A673 (cell line): ENCODE measurements at regions not wholly inside any gene's neighbourhood (a gene's known extent, or its start where the extent isn't known, plus 50 kb on each side); places are given as distances from the start of the nearest gene placed in this dataset.

Source experiments
- CTCF ChIP-seq: fragments of 300-800, 200-600 bp; sonication (generic); conservative IDR thresholded peaks from 2 replicates; pipeline ENCODE4 v1.5.1; 2017; ENCODE audit warnings: low read depth, mild to moderate bottlenecking, antibody characterized with exemption, low read length, moderate library complexity, mixed read lengths
- EZH2 ChIP-seq: fragments of 200-600 bp; sonication (generic); IDR thresholded peaks from 2 replicates; pipeline ENCODE4 v1.6.1; 2017; ENCODE audit warnings: borderline replicate concordance, low read depth, mild to moderate bottlenecking, mixed read lengths, antibody characterized with exemption, low read length; ENCODE audit not compliant: poor library complexity, severe bottlenecking

GRCh38 chrX:122078079-122078478, 1030.7 kb downstream of the GLUD2 start:
- TF ChIP-seq CTCF = no peak
- no peak for TF ChIP-seq EZH2
